ENCODE measurements at regions not wholly inside any gene's neighbourhood (a gene's known extent, or its start where the extent isn't known, plus 50 kb on each side); places are given as distances from the start of the nearest gene placed in this dataset.
"Not testable (repeated sequence)": the region's sequence is repeated elsewhere in the genome, so short reads cannot be mapped to it uniquely, and the experiment has no call there.

DNA sequence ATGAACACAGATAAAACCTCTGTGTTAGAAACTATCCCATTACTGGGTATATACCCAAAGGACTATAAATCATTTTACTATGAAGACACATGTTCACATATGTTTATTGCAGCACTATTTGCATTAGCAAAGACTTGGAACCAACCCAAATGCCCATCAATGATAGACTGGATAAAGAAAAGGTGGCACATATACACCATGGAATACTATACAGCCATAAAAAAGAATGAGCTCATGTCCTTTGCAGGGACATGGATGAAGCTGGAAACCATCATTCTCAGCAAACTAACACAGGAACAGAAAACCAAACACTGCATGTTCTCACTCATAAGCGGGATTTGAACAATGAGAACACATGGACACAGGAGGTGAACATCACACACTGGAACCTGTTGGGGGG, 58.9 kb upstream of the BMAL1 start:
- TF ChIP-seq, protein P1, sequence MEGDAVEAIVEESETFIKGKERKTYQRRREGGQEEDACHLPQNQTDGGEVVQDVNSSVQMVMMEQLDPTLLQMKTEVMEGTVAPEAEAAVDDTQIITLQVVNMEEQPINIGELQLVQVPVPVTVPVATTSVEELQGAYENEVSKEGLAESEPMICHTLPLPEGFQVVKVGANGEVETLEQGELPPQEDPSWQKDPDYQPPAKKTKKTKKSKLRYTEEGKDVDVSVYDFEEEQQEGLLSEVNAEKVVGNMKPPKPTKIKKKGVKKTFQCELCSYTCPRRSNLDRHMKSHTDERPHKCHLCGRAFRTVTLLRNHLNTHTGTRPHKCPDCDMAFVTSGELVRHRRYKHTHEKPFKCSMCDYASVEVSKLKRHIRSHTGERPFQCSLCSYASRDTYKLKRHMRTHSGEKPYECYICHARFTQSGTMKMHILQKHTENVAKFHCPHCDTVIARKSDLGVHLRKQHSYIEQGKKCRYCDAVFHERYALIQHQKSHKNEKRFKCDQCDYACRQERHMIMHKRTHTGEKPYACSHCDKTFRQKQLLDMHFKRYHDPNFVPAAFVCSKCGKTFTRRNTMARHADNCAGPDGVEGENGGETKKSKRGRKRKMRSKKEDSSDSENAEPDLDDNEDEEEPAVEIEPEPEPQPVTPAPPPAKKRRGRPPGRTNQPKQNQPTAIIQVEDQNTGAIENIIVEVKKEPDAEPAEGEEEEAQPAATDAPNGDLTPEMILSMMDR (IDR thresholded peaks at IDR 0.05) = not testable (repeated sequence)
- TF ChIP-seq POLR2AphosphoS5 (IDR thresholded peaks at IDR 0.05) = not testable (repeated sequence)

All from prostate gland (tissue), 2 donors.